HG03575 (cell line): ENCODE measurements at regions not wholly inside any gene's neighbourhood (a gene's known extent, or its start where the extent isn't known, plus 50 kb on each side); places are given as distances from the start of the nearest gene placed in this dataset.

ENCODE experiments used
- ATAC-seq: cut with Tn5 transposase; IDR thresholded peaks from one replicate; pipeline ENCODE4 v1.9.1; 2021; ENCODE audit not compliant: unreplicated experiment, insufficient number of reproducible peaks, low FRiP score; ENCODE audit errors: extremely low read depth

- no peak for ATAC-seq
Measured at GRCh38 chr11:88448131-88448670, 110.7 kb upstream of the CTSC start.

- ATAC-seq, result no peak
Measured at GRCh38 chr11:88447281-88447680, 109.7 kb upstream of the CTSC start.

GRCh38 chr11:88439356-88439755, 101.8 kb upstream of the CTSC start:
- ATAC-seq, result no peak

- ATAC-seq, result no peak
Measured at GRCh38 chr11:88438721-88439120, 101.2 kb upstream of the CTSC start.

GRCh38 chr11:88435415-88435814, 97.9 kb upstream of the CTSC start:
- ATAC-seq, result peak; percentile 99

GRCh38 chr11:88434333-88434976, 96.9 kb upstream of the CTSC start:
- ATAC-seq, result no peak

- ATAC-seq, result no peak
Measured at GRCh38 chr11:88433536-88434230, 96.1 kb upstream of the CTSC start.

- ATAC-seq, result no peak
Measured at GRCh38 chr11:88431675-88432341, 94.3 kb upstream of the CTSC start.

- no peak for ATAC-seq
Measured at GRCh38 chr11:88428959-88429358, 91.4 kb upstream of the CTSC start.

- ATAC-seq, result no peak
Measured at GRCh38 chr11:88427719-88428118, 90.2 kb upstream of the CTSC start.

- no peak for ATAC-seq
Measured at GRCh38 chr11:88424881-88425280, 87.3 kb upstream of the CTSC start.

GRCh38 chr11:88421530-88421929, 84.0 kb upstream of the CTSC start:
- no peak for ATAC-seq

- ATAC-seq, result no peak
Measured at GRCh38 chr11:88420165-88420791, 82.7 kb upstream of the CTSC start.

GRCh38 chr11:88418508-88418907, 81.0 kb upstream of the CTSC start:
- ATAC-seq, result no peak

- no peak for ATAC-seq
Measured at GRCh38 chr11:88415495-88415894, 78.0 kb upstream of the CTSC start.

GRCh38 chr11:88414981-88415413, 77.5 kb upstream of the CTSC start:
- ATAC-seq, result no peak

GRCh38 chr11:88414385-88414861, 76.9 kb upstream of the CTSC start:
- ATAC-seq, result no peak

- ATAC-seq, result no peak
Measured at GRCh38 chr11:88411265-88411664, 73.7 kb upstream of the CTSC start.

GRCh38 chr11:88410656-88411055, 73.1 kb upstream of the CTSC start:
- ATAC-seq, result no peak
